B cell (primary cell): ENCODE measurements at regions not wholly inside any gene's neighbourhood (a gene's known extent, or its start where the extent isn't known, plus 50 kb on each side); places are given as distances from the start of the nearest gene placed in this dataset.

Experiments
- ATAC-seq: fragments of 200-7000 bp; cut with Tn5 transposase; one replicate; pipeline ENCODE4 v1.10.0; 2021; ENCODE audit warnings: low read depth, mild to moderate bottlenecking, moderate number of reproducible peaks, moderate library complexity
- CTCF ChIA-PET: fragments of 350-600 bp; sonication (Branson Sonifier 250); formaldehyde crosslinking; loops from one replicate; lab custom pipeline; 2021; ENCODE audit warnings: antibody characterized with exemption, inconsistent platforms; lab: Charles Lee
- POLR2A ChIA-PET: fragments of 350-600 bp; sonication (Branson Sonifier 250); formaldehyde crosslinking; loops from one replicate; lab custom pipeline; 2021; ENCODE audit warnings: antibody characterized with exemption; lab: Charles Lee
- DNase-seq: peaks from one replicate; pipeline ENCODE4 v3.0.0; 2013
- H2AFZ ChIP-seq: 2 replicates; pipeline ENCODE4 v1.6.1; 2012; ENCODE audit warnings: mild to moderate bottlenecking, low read depth, low read length; ENCODE audit not compliant: insufficient read depth, poor library complexity, severe bottlenecking
- H3K27ac ChIP-seq, 2 donors: 1 replicate in 1 of 2; 2 replicates in 1 of 2; pipeline ENCODE4 v1.5.1; 2012 to 2013; ENCODE audit warnings: low read length in 2 of 2, mild to moderate bottlenecking in 2 of 2, moderate library complexity in 1 of 2
- H3K27me3 ChIP-seq, 4 experiments: fragments of 200-600 bp in 1 of 4; sonication (generic) in 1 of 4; replicated peaks in 1 of 4; 1 replicate in 2 of 4; 2 replicates in 2 of 4; pipeline versions ENCODE4 v1.6.1 to v1.7.0; 2013 to 2016; ENCODE audit warnings: low read length in 3 of 4, mild to moderate bottlenecking in 2 of 4, mixed read lengths in 1 of 4, moderate library complexity in 1 of 4; ENCODE audit not compliant: insufficient read depth in 4 of 4, control insufficient read depth in 3 of 4; ENCODE audit errors: control extremely low read depth in 1 of 4
- H3K36me3 ChIP-seq, 2 experiments: replicated peaks in 1 of 2; 1 replicate in 1 of 2; 2 replicates in 1 of 2; pipeline versions ENCODE4 v1.6.1 to v1.7.1; 2013; ENCODE audit warnings: low read length in 1 of 2; ENCODE audit not compliant: insufficient read depth in 2 of 2, control insufficient read depth in 1 of 2; ENCODE audit errors: control extremely low read depth in 1 of 2, extremely low read depth in 1 of 2
- H3K4me1 ChIP-seq, 2 donors: fragments of 200-600 bp in 1 of 2; sonication (generic) in 1 of 2; 1 replicate in 1 of 2; 2 replicates in 1 of 2; pipeline versions ENCODE4 v1.5.1 to v1.6.1; 2013 to 2017; ENCODE audit warnings: low read length in 2 of 2; ENCODE audit not compliant: control insufficient read depth in 2 of 2, insufficient read depth in 2 of 2
- H3K4me2 ChIP-seq: replicated peaks from 2 replicates; pipeline ENCODE3; 2012; ENCODE audit warnings: mild to moderate bottlenecking, low read depth, low read length; ENCODE audit not compliant: poor library complexity, severe bottlenecking
- H3K4me3 ChIP-seq, 5 experiments: fragments of 200-600 bp in 1 of 5; sonication (generic) in 1 of 5; 1 replicate in 3 of 5; 2 replicates in 2 of 5; pipeline versions ENCODE4 v1.5.1 to v1.7.0; 2011 to 2016; ENCODE audit warnings: low read length in 4 of 5, mild to moderate bottlenecking in 4 of 5, low read depth in 2 of 5, control low read depth in 1 of 5, moderate library complexity in 1 of 5; ENCODE audit not compliant: insufficient read depth in 1 of 5; ENCODE audit errors: control extremely low read depth in 1 of 5, extremely low read depth in 1 of 5
- H3K79me2 ChIP-seq: fragments of 200-600 bp; sonication (generic); one replicate; pipeline ENCODE4 v1.6.0; 2016; ENCODE audit warnings: low read length; ENCODE audit not compliant: control insufficient read depth, insufficient read depth
- H3K9ac ChIP-seq: fragments of 200-600 bp; sonication (generic); 2 replicates; pipeline ENCODE4 v1.6.1; 2017; ENCODE audit warnings: mild to moderate bottlenecking, low read length, moderate library complexity
- H3K9me3 ChIP-seq, 3 donors: one replicate each; pipeline versions ENCODE4 v1.6.1 to v1.7.1; 2013; ENCODE audit warnings: low read length in 2 of 3; ENCODE audit not compliant: control insufficient read depth in 2 of 3, insufficient read depth in 1 of 3; ENCODE audit errors: control extremely low read depth in 1 of 3
- H4K20me1 ChIP-seq: 2 replicates; pipeline ENCODE4 v1.6.0; 2012; ENCODE audit warnings: mild to moderate bottlenecking, low read length; ENCODE audit not compliant: insufficient read depth, control insufficient read depth, poor library complexity, severe bottlenecking
- H3K27ac Mint-ChIP-seq: one replicate; pipeline ENCODE4 v1.8.0; 2021; ENCODE audit warnings: mixed read lengths
- H3K27me3 Mint-ChIP-seq: one replicate; pipeline ENCODE4 v1.8.0; 2021; ENCODE audit warnings: mixed read lengths
- H3K4me1 Mint-ChIP-seq: one replicate; pipeline ENCODE4 v1.8.0; 2021; ENCODE audit warnings: mixed read lengths
- H3K4me3 Mint-ChIP-seq: one replicate; pipeline ENCODE4 v1.8.0; 2021; ENCODE audit warnings: mixed read lengths
- H3K9me3 Mint-ChIP-seq: one replicate; pipeline ENCODE4 v1.8.0; 2022; ENCODE audit warnings: mixed read lengths; ENCODE audit not compliant: insufficient read depth
- CTCF ChIP-seq: fragments of 200-600 bp; IDR thresholded peaks from one replicate; pipeline ENCODE4 v1.8.0; 2022; ENCODE audit warnings: antibody characterized with exemption, mild to moderate bottlenecking
- EZH2 ChIP-seq: IDR thresholded peaks from 2 replicates; pipeline ENCODE4 v1.6.1; 2012; ENCODE audit warnings: borderline replicate concordance, low read depth, mild to moderate bottlenecking, moderate library complexity, low read length; ENCODE audit not compliant: insufficient read depth, poor library complexity, severe bottlenecking
- WGBS: methylation state at CpG from one replicate; pipeline ENCODE4 v1.1.5; 2013; ENCODE audit warnings: missing lambda C conversion rate; ENCODE audit not compliant: insufficient coverage; 5-methylcytosine and 5-hydroxymethylcytosine counted together
- intact Hi-C: fragments of 100-400 bp; cut with micrococcal nuclease; formaldehyde crosslinking; loops from one replicate; pipeline ENCODE4 v1.10.0; 2022

DNA sequence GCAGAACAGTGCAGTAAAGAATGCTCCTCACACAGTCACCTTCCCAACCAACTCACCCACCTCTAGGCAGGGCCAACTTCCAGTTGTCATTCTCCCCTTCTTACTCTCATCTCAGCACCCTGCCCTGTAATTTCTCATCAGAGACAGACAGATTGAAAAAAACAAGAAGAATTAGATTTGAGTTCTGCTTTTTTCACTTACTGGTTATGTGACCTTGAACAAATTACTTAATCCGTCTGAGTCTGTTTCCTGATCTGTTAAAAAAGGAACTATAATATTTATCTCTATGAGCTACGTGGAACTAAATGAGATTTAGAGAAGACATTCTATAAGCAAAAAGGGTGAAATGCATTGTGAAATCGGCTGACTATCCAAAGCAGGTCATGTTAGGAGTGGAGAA is 330.3 kb downstream of the ZNF326 start:
- Histone ChIP-seq H3K9ac (no peak overlapping the region), H2AFZ (no peak overlapping the region), H3K4me2 (no peak overlapping the region), H3K36me3 (no peaks in the 10 kb centered on the region), H3K27ac (no peak overlapping the region), H3K79me2 (no peaks in the 10 kb centered on the region), H3K4me1 (no peaks in the 10 kb centered on the region), H3K9me3 (peaks cover 0 to 4% (median 0%) of the 10 kb centered on the region in 3 donors), H4K20me1 (no peaks in the 10 kb centered on the region), H3K27me3 (no peaks in the 10 kb centered on the region), H3K4me3 (no peak overlapping the region)
- no peaks in the 10 kb centered on the region for H3K9me3 Mint-ChIP-seq
- ATAC-seq (no peak), DNase-seq (no peak)
- 3% methylated on average over 2 of the region's 3 CpGs for WGBS
- intact Hi-C loops = no loop called here
- no peaks in the 10 kb centered on the region for H3K4me1 Mint-ChIP-seq
- TF ChIP-seq EZH2 = no peak
- TF ChIP-seq CTCF = no peak
- H3K27ac Mint-ChIP-seq = no peak overlapping the region
- POLR2A ChIA-PET = no interaction called here
- peaks cover 4% of the 10 kb centered on the region for H3K27me3 Mint-ChIP-seq
- no peak overlapping the region for H3K4me3 Mint-ChIP-seq
- CTCF ChIA-PET = no interaction called here

GRCh38 chr1:90322186-90322585 is 327.3 kb downstream of the ZNF326 start:
- H4K20me1 ChIP-seq = no peaks in the 10 kb centered on the region
- H3K9ac ChIP-seq = no peak overlapping the region
- H3K4me1 ChIP-seq = no peaks in the 10 kb centered on the region
- DNase-seq (no peak), ATAC-seq (no peak)
- no peaks in the 10 kb centered on the region for H3K4me1 Mint-ChIP-seq
- H3K4me2 ChIP-seq = no peak overlapping the region
- H2AFZ ChIP-seq = no peak overlapping the region
- no peak overlapping the region for H3K27ac Mint-ChIP-seq
- H3K4me3 Mint-ChIP-seq = no peak overlapping the region
- no peaks in the 10 kb centered on the region for H3K9me3 ChIP-seq
- TF ChIP-seq CTCF = no peak
- no peak for TF ChIP-seq EZH2
- no peaks in the 10 kb centered on the region for H3K27me3 ChIP-seq
- H3K27ac ChIP-seq = no peak overlapping the region
- whole genome bisulfite sequencing = 42% methylated on average over 1 of the region's 3 CpGs
- H3K4me3 ChIP-seq = no peak overlapping the region
- CTCF ChIA-PET = no interaction called here
- no peaks in the 10 kb centered on the region for H3K36me3 ChIP-seq
- no peaks in the 10 kb centered on the region for H3K79me2 ChIP-seq
- POLR2A ChIA-PET = no interaction called here
- H3K27me3 Mint-ChIP-seq = peaks cover 6% of the 10 kb centered on the region
- H3K9me3 Mint-ChIP-seq = no peaks in the 10 kb centered on the region
- intact Hi-C loops = no loop called here
